Peyer's patch (tissue), 4 donors: ENCODE measurements at regions not wholly inside any gene's neighbourhood (a gene's known extent, or its start where the extent isn't known, plus 50 kb on each side); places are given as distances from the start of the nearest gene placed in this dataset.

Experiments used
- CTCF ChIP-seq, 6 experiments: fragments of 450-650 bp in 4 of 6; fragments of 200-600 bp in 2 of 6; sonication (generic) in 1 of 6; IDR thresholded peaks; one replicate each; pipeline ENCODE4 v1.5.1; 2017 to 2019; ENCODE audit warnings: antibody characterized with exemption in 6 of 6, mild to moderate bottlenecking in 3 of 6, moderate library complexity in 1 of 6
- POLR2A ChIP-seq, 2 donors: fragments of 450-650 bp; IDR thresholded peaks; one replicate each; pipeline ENCODE4 v1.5.1; 2017; ENCODE audit warnings: antibody characterized with exemption in 2 of 2, mild to moderate bottlenecking in 2 of 2, moderate library complexity in 2 of 2

DNA sequence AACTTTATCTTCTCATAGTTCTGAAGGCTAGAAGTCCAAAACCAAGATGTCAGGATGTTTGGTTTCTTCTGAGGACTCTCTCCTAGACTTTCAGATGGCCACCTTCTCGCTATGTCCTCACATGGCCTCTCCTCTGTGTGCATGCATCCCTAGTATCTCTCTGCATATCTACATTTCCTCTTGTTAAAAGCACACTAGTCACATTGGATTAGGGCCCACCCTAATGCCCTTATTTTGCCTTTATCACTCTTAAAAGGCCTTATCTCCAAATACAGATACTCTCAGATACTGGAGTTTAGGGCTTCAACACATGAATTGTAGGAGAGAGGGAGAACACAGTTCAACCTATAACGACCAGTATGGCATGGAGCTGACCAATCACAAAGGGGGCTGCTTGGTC is 151.7 kb downstream of the PRELID2 start:
- TF ChIP-seq CTCF (IDR thresholded peaks at IDR 0.05) (no peak), POLR2A (IDR thresholded peaks at IDR 0.05) (no peak)
